ENCODE measurements at regions not wholly inside any gene's neighbourhood (a gene's known extent, or its start where the extent isn't known, plus 50 kb on each side); places are given as distances from the start of the nearest gene placed in this dataset.

GRCh38 chr7:146004805-146005204 lies 111.8 kb upstream of the CNTNAP2 start:
- TF ChIP-seq EP300 (IDR thresholded peaks at IDR 0.05; ENCODE audit: borderline replicate concordance) (no peak), TAF1 (IDR thresholded peaks at IDR 0.05; ENCODE audit: low read depth) (no peak), TCF12 (IDR thresholded peaks at IDR 0.05; ENCODE audit: low read depth) (no peak), YY1 (IDR thresholded peaks at IDR 0.05; ENCODE audit: low read depth) (no peak), RAD21 (IDR thresholded peaks at IDR 0.05; ENCODE audit: low read depth) (no peak), CEBPB (IDR thresholded peaks at IDR 0.05) (no peak), CREB1 (IDR thresholded peaks at IDR 0.05; ENCODE audit: low read depth) (no peak), FOXM1 (IDR thresholded peaks at IDR 0.05; ENCODE audit: borderline replicate concordance, low read depth) (no peak), MAX (IDR thresholded peaks at IDR 0.05) (no peak), ZBTB7A (IDR thresholded peaks at IDR 0.05; ENCODE audit: low read depth) (no peak), EGR1 (IDR thresholded peaks at IDR 0.05) (no peak), TEAD4 (IDR thresholded peaks at IDR 0.05) (no peak), NFIC (IDR thresholded peaks at IDR 0.05) (no peak)
- TF ChIP-seq, protein P1, sequence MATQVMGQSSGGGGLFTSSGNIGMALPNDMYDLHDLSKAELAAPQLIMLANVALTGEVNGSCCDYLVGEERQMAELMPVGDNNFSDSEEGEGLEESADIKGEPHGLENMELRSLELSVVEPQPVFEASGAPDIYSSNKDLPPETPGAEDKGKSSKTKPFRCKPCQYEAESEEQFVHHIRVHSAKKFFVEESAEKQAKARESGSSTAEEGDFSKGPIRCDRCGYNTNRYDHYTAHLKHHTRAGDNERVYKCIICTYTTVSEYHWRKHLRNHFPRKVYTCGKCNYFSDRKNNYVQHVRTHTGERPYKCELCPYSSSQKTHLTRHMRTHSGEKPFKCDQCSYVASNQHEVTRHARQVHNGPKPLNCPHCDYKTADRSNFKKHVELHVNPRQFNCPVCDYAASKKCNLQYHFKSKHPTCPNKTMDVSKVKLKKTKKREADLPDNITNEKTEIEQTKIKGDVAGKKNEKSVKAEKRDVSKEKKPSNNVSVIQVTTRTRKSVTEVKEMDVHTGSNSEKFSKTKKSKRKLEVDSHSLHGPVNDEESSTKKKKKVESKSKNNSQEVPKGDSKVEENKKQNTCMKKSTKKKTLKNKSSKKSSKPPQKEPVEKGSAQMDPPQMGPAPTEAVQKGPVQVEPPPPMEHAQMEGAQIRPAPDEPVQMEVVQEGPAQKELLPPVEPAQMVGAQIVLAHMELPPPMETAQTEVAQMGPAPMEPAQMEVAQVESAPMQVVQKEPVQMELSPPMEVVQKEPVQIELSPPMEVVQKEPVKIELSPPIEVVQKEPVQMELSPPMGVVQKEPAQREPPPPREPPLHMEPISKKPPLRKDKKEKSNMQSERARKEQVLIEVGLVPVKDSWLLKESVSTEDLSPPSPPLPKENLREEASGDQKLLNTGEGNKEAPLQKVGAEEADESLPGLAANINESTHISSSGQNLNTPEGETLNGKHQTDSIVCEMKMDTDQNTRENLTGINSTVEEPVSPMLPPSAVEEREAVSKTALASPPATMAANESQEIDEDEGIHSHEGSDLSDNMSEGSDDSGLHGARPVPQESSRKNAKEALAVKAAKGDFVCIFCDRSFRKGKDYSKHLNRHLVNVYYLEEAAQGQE (IDR thresholded peaks at IDR 0.05; ENCODE audit: low read depth), result no peak

All from Ishikawa (cell line).